Activated T-cell treated with anti-CD3 and anti-CD28 coated beads, Interleukin-2, amount 50 U/mL, for 24 hours (primary cell): ENCODE measurements at regions not wholly inside any gene's neighbourhood (a gene's known extent, or its start where the extent isn't known, plus 50 kb on each side); places are given as distances from the start of the nearest gene placed in this dataset.
"Not testable (repeated sequence)": the region's sequence is repeated elsewhere in the genome, so short reads cannot be mapped to it uniquely, and the experiment has no call there.

Experiments used
- DNase-seq: peaks from one replicate; pipeline ENCODE4 v3.0.0-alpha.2; 2020
- H3K27ac Mint-ChIP-seq: 2 replicates; pipeline ENCODE4 v1.8.0; 2020; ENCODE audit warnings: mild to moderate bottlenecking, mixed read lengths
- H3K27me3 Mint-ChIP-seq: 2 replicates; pipeline ENCODE4 v1.8.0; 2020; ENCODE audit warnings: mixed read lengths
- H3K36me3 Mint-ChIP-seq: 2 replicates; pipeline ENCODE4 v1.8.0; 2020; ENCODE audit warnings: low read depth, mixed read lengths
- H3K4me1 Mint-ChIP-seq: 2 replicates; pipeline ENCODE4 v1.8.0; 2020; ENCODE audit warnings: low read depth, mixed read lengths
- H3K4me3 Mint-ChIP-seq: 2 replicates; pipeline ENCODE4 v1.8.0; 2020; ENCODE audit warnings: mild to moderate bottlenecking, moderate library complexity, mixed read lengths
- H3K9me3 Mint-ChIP-seq: 2 replicates; pipeline ENCODE4 v1.8.0; 2020; ENCODE audit warnings: mixed read lengths

- Mint-ChIP-seq H3K36me3 (no peaks in the 10 kb centered on the region), H3K27ac (no peak overlapping the region)
- no peak for DNase-seq
Measured at GRCh38 chr6:169859401-169859977, 108.1 kb downstream of the ERMARD start.

GRCh38 chr6:169858935-169859351 lies 107.5 kb downstream of the ERMARD start:
- Mint-ChIP-seq H3K4me3 (no peak overlapping the region), H3K9me3 (no peaks in the 10 kb centered on the region), H3K4me1 (peaks cover 9% of the 10 kb centered on the region), H3K36me3 (no peaks in the 10 kb centered on the region), H3K27me3 (no peaks in the 10 kb centered on the region), H3K27ac (no peak overlapping the region)
- DNase-seq: no peak

More at GRCh38 chr6:169859401-169859977, 108.1 kb downstream of the ERMARD start:
- Mint-ChIP-seq H3K27me3 (no peaks in the 10 kb centered on the region), H3K4me3 (no peak overlapping the region), H3K4me1 (peaks cover 9% of the 10 kb centered on the region), H3K9me3 (no peaks in the 10 kb centered on the region)

GRCh38 chr6:169858293-169858934 lies 107.0 kb downstream of the ERMARD start:
- no peak overlapping the region for H3K4me3 Mint-ChIP-seq
- no peak for DNase-seq
- peaks cover 9% of the 10 kb centered on the region for H3K4me1 Mint-ChIP-seq
- no peaks in the 10 kb centered on the region for H3K36me3 Mint-ChIP-seq
- H3K27ac Mint-ChIP-seq: no peak overlapping the region
- no peaks in the 10 kb centered on the region for H3K9me3 Mint-ChIP-seq
- H3K27me3 Mint-ChIP-seq: no peaks in the 10 kb centered on the region

- Mint-ChIP-seq H3K4me1 (peaks cover 9% of the 10 kb centered on the region), H3K27me3 (no peaks in the 10 kb centered on the region), H3K9me3 (peaks cover 3% of the 10 kb centered on the region), H3K4me3 (no peak overlapping the region), H3K36me3 (no peaks in the 10 kb centered on the region), H3K27ac (no peak overlapping the region)
- no peak for DNase-seq
Measured at GRCh38 chr6:169857343-169858292, 106.2 kb downstream of the ERMARD start.

- H3K4me1 Mint-ChIP-seq, H3K4me3 Mint-ChIP-seq, H3K27me3 Mint-ChIP-seq, H3K36me3 Mint-ChIP-seq, H3K27ac Mint-ChIP-seq, DNase-seq, H3K9me3 Mint-ChIP-seq: not testable (repeated sequence)
Measured at GRCh38 chr6:169856442-169857342, 105.3 kb downstream of the ERMARD start.

- no peak overlapping the region for H3K27ac Mint-ChIP-seq
- DNase-seq: no peak
- no peak overlapping the region for H3K4me3 Mint-ChIP-seq
- peaks cover 6% of the 10 kb centered on the region for H3K27me3 Mint-ChIP-seq
- H3K4me1 Mint-ChIP-seq: no peaks in the 10 kb centered on the region
- H3K9me3 Mint-ChIP-seq: peaks cover 3% of the 10 kb centered on the region
- no peaks in the 10 kb centered on the region for H3K36me3 Mint-ChIP-seq
Measured at GRCh38 chr6:169854813-169855212, 103.4 kb downstream of the ERMARD start.

GRCh38 chr6:169854083-169854725 lies 102.8 kb downstream of the ERMARD start:
- DNase-seq: no peak
- H3K27me3 Mint-ChIP-seq: peaks cover 11% of the 10 kb centered on the region
- no peaks in the 10 kb centered on the region for H3K4me1 Mint-ChIP-seq
- no peaks in the 10 kb centered on the region for H3K36me3 Mint-ChIP-seq
- no peak overlapping the region for H3K27ac Mint-ChIP-seq
- H3K4me3 Mint-ChIP-seq: no peak overlapping the region
- peaks cover 3% of the 10 kb centered on the region for H3K9me3 Mint-ChIP-seq

- Mint-ChIP-seq H3K36me3 (no peaks in the 10 kb centered on the region), H3K27ac (no peak overlapping the region), H3K4me3 (no peak overlapping the region), H3K4me1 (no peaks in the 10 kb centered on the region), H3K27me3 (peaks cover 11% of the 10 kb centered on the region), H3K9me3 (peaks cover 3% of the 10 kb centered on the region)
- DNase-seq: no peak
Measured at GRCh38 chr6:169853196-169854082, 102.0 kb downstream of the ERMARD start.

GRCh38 chr6:169852504-169853195 lies 101.2 kb downstream of the ERMARD start:
- Mint-ChIP-seq H3K9me3 (peaks cover 3% of the 10 kb centered on the region), H3K36me3 (no peaks in the 10 kb centered on the region), H3K27ac (no peak overlapping the region), H3K4me1 (no peaks in the 10 kb centered on the region), H3K27me3 (peaks cover 11% of the 10 kb centered on the region), H3K4me3 (no peak overlapping the region)
- no peak for DNase-seq

- H3K4me3 Mint-ChIP-seq: no peak overlapping the region
- H3K27me3 Mint-ChIP-seq: peaks cover 13% of the 10 kb centered on the region
- DNase-seq: no peak
- H3K36me3 Mint-ChIP-seq: no peaks in the 10 kb centered on the region
- H3K27ac Mint-ChIP-seq: no peak overlapping the region
- peaks cover 1% of the 10 kb centered on the region for H3K4me1 Mint-ChIP-seq
- H3K9me3 Mint-ChIP-seq: peaks cover 3% of the 10 kb centered on the region
Measured at GRCh38 chr6:169851641-169852503, 100.5 kb downstream of the ERMARD start.

GRCh38 chr6:169850746-169851145 lies 99.3 kb downstream of the ERMARD start:
- Mint-ChIP-seq H3K27me3 (peaks cover 13% of the 10 kb centered on the region), H3K27ac (no peak overlapping the region), H3K36me3 (no peaks in the 10 kb centered on the region), H3K4me3 (no peak overlapping the region), H3K9me3 (peaks cover 3% of the 10 kb centered on the region), H3K4me1 (peaks cover 1% of the 10 kb centered on the region)
- no peak for DNase-seq

- Mint-ChIP-seq H3K4me1 (peaks cover 1% of the 10 kb centered on the region), H3K27ac (no peak overlapping the region), H3K9me3 (peaks cover 3% of the 10 kb centered on the region), H3K36me3 (no peaks in the 10 kb centered on the region), H3K4me3 (no peak overlapping the region), H3K27me3 (peaks cover 15% of the 10 kb centered on the region)
- no peak for DNase-seq
Measured at GRCh38 chr6:169850154-169850553, 98.7 kb downstream of the ERMARD start.
